Trophoblast cell (in vitro differentiated cells and primary cell): ENCODE measurements at regions not wholly inside any gene's neighbourhood (a gene's known extent, or its start where the extent isn't known, plus 50 kb on each side); places are given as distances from the start of the nearest gene placed in this dataset.

Experiments
- DNase-seq, 2 donors: peaks; one replicate each; pipeline ENCODE4 v3.0.0-alpha.2; 2016
- H2AFZ ChIP-seq: 2 replicates; pipeline ENCODE4 v1.6.1; 2013; ENCODE audit warnings: low read length, moderate library complexity, mild to moderate bottlenecking; ENCODE audit not compliant: insufficient read depth, poor library complexity
- H2AK5ac ChIP-seq: 2 replicates; pipeline ENCODE4 v1.6.1; 2013; ENCODE audit warnings: mild to moderate bottlenecking, low read length
- H2BK120ac ChIP-seq: 2 replicates; pipeline ENCODE4 v1.6.1; 2013; ENCODE audit warnings: low read length, mild to moderate bottlenecking, moderate library complexity; ENCODE audit not compliant: insufficient read depth, poor library complexity
- H2BK12ac ChIP-seq: 2 replicates; pipeline ENCODE4 v1.6.1; 2013; ENCODE audit warnings: mild to moderate bottlenecking, low read length, moderate library complexity
- H2BK5ac ChIP-seq: 2 replicates; pipeline ENCODE4 v1.6.1; 2013; ENCODE audit warnings: low read length, low read depth, moderate library complexity, mild to moderate bottlenecking; ENCODE audit not compliant: poor library complexity
- H3K14ac ChIP-seq: 2 replicates; pipeline ENCODE4 v1.6.1; 2013; ENCODE audit warnings: mild to moderate bottlenecking, low read length
- H3K18ac ChIP-seq: 2 replicates; pipeline ENCODE4 v1.6.1; 2013; ENCODE audit warnings: mild to moderate bottlenecking, low read length
- H3K23ac ChIP-seq: 2 replicates; pipeline ENCODE4 v1.6.1; 2013; ENCODE audit warnings: low read length
- H3K27ac ChIP-seq: 2 replicates; pipeline ENCODE4 v1.5.1; 2013; ENCODE audit warnings: low read depth, mild to moderate bottlenecking, inconsistent platforms, low read length, moderate library complexity
- H3K27me3 ChIP-seq: 2 replicates; pipeline ENCODE4 v1.6.1; 2013; ENCODE audit warnings: inconsistent platforms, mild to moderate bottlenecking, low read length, moderate library complexity; ENCODE audit not compliant: insufficient read depth
- H3K36me3 ChIP-seq, 2 experiments: 1 replicate in 1 of 2; 2 replicates in 1 of 2; pipeline ENCODE4 v1.6.1; 2013; ENCODE audit warnings: low read length in 2 of 2, mild to moderate bottlenecking in 2 of 2, moderate library complexity in 1 of 2; ENCODE audit not compliant: insufficient read depth in 2 of 2, control insufficient read depth in 1 of 2
- H3K4ac ChIP-seq: 2 replicates; pipeline ENCODE4 v1.6.1; 2013; ENCODE audit warnings: low read depth, mild to moderate bottlenecking, low read length, moderate library complexity
- H3K4me1 ChIP-seq, 2 experiments: 1 replicate in 1 of 2; 2 replicates in 1 of 2; pipeline ENCODE4 v1.6.1; 2013; ENCODE audit warnings: low read length in 2 of 2, mild to moderate bottlenecking in 2 of 2, moderate library complexity in 1 of 2; ENCODE audit not compliant: insufficient read depth in 2 of 2, control insufficient read depth in 1 of 2
- H3K4me2 ChIP-seq: 2 replicates; pipeline ENCODE4 v1.6.1; 2013; ENCODE audit warnings: inconsistent platforms, mild to moderate bottlenecking, low read length, moderate library complexity
- H3K4me3 ChIP-seq: 2 replicates; pipeline ENCODE4 v1.5.1; 2013; ENCODE audit warnings: mild to moderate bottlenecking, low read depth, low read length, inconsistent platforms
- H3K79me1 ChIP-seq: one replicate; pipeline ENCODE4 v1.6.1; 2013; ENCODE audit warnings: low read length
- H3K79me2 ChIP-seq: 2 replicates; pipeline ENCODE4 v1.6.1; 2013; ENCODE audit warnings: low read length, mild to moderate bottlenecking; ENCODE audit not compliant: control insufficient read depth, insufficient read depth, poor library complexity
- H3K9ac ChIP-seq: 2 replicates; pipeline ENCODE4 v1.6.1; 2013; ENCODE audit warnings: mild to moderate bottlenecking, low read length
- H3K9me3 ChIP-seq: 2 replicates; pipeline ENCODE4 v1.6.1; 2013; ENCODE audit warnings: low read depth, mild to moderate bottlenecking, control low read depth, inconsistent platforms, low read length; ENCODE audit not compliant: insufficient read depth
- H4K12ac ChIP-seq: 2 replicates; pipeline ENCODE4 v1.6.1; 2013; ENCODE audit warnings: low read depth, mild to moderate bottlenecking, low read length, moderate library complexity
- H4K8ac ChIP-seq: 2 replicates; pipeline ENCODE4 v1.6.1; 2013; ENCODE audit warnings: low read depth, mild to moderate bottlenecking, low read length, moderate library complexity
- H4K91ac ChIP-seq: one replicate; pipeline ENCODE4 v1.6.1; 2013; ENCODE audit warnings: low read depth, mild to moderate bottlenecking, low read length, moderate library complexity
- WGBS: extraction: QIAGEN DNeasy Blood & Tissue Kit; methylation state at CpG from one replicate; pipeline ENCODE4 v1.1.7; 2013; ENCODE audit warnings: missing lambda C conversion rate; ENCODE audit not compliant: insufficient read length, insufficient coverage; ENCODE audit errors: extremely low coverage; 5-methylcytosine and 5-hydroxymethylcytosine counted together

DNA sequence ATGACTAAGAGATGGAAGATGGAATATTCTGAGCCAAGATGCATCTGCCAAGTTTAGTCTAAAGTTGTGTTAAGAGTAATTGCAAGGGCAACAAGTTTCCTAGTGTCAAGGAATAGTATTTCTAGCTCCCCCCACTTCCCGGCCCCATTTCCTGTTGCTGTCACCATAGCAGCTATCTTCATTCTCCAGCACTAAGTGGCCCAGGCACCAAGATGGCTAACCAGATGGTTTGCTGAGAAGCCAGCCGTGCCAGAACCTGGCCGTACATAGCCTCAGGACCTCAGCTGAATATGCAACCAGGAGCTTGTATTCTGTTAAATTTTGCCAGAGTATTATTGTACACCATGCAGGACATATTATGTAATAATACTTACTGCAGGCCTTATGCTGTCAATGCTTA lies 108.8 kb upstream of the UMPS start:
- no peak overlapping the region for H3K27ac ChIP-seq
- no peak overlapping the region for H4K8ac ChIP-seq
- H2BK120ac ChIP-seq, result no peak overlapping the region
- peaks cover 9% of the 10 kb centered on the region in 2 experiments for H3K4me1 ChIP-seq
- no peak overlapping the region for H3K14ac ChIP-seq
- no peak overlapping the region for H3K4me2 ChIP-seq
- no peak overlapping the region for H2BK12ac ChIP-seq
- H3K23ac ChIP-seq, result no peak overlapping the region
- H2AK5ac ChIP-seq, result no peak overlapping the region
- no peaks in the 10 kb centered on the region for H3K9me3 ChIP-seq
- WGBS, result no CpG with 5 or more reads among the region's 3 CpGs
- H3K4me3 ChIP-seq, result no peak overlapping the region
- H2AFZ ChIP-seq, result no peak overlapping the region
- no peak overlapping the region for H4K12ac ChIP-seq
- no peak overlapping the region for H3K9ac ChIP-seq
- H3K79me1 ChIP-seq, result peaks cover 4% of the 10 kb centered on the region
- H3K4ac ChIP-seq, result no peak overlapping the region
- peaks cover 1% of the 10 kb centered on the region for H3K79me2 ChIP-seq
- no peak for DNase-seq
- H3K27me3 ChIP-seq, result no peaks in the 10 kb centered on the region
- no peak overlapping the region for H3K18ac ChIP-seq
- no peak overlapping the region for H2BK5ac ChIP-seq
- no peaks in the 10 kb centered on the region for H3K36me3 ChIP-seq
- no peak overlapping the region for H4K91ac ChIP-seq

DNA sequence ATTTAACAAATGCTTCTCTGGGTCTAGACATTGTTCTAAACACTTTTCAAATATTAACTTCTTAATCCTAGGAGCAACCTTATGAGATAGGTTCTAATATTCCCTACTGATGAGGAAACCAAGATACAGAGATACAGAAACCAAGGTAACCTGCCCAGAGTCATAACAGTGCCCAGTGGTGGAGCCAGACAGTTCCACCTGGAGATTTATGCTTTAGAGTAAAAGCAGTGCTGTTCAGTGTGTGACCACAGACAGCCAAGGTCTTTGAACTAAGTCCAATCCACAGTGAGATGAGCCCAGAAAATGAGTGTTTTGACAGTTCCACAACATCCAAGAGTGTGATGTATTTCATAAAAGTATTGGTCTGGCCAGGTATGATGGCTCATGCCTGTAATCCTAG lies 105.2 kb upstream of the UMPS start:
- H2BK5ac ChIP-seq, result no peak overlapping the region
- H3K79me1 ChIP-seq, result peaks cover 5% of the 10 kb centered on the region
- H3K4me3 ChIP-seq, result no peak overlapping the region
- no peak overlapping the region for H2AK5ac ChIP-seq
- no peak overlapping the region for H3K14ac ChIP-seq
- H2BK12ac ChIP-seq, result no peak overlapping the region
- no peak overlapping the region for H3K9ac ChIP-seq
- H3K4me2 ChIP-seq, result no peak overlapping the region
- no peaks in the 10 kb centered on the region for H3K36me3 ChIP-seq
- H3K23ac ChIP-seq, result no peak overlapping the region
- no peak overlapping the region for H4K91ac ChIP-seq
- no peaks in the 10 kb centered on the region for H3K9me3 ChIP-seq
- no peak overlapping the region for H2BK120ac ChIP-seq
- no peak overlapping the region for H4K8ac ChIP-seq
- H4K12ac ChIP-seq, result no peak overlapping the region
- H3K4ac ChIP-seq, result no peak overlapping the region
- peaks cover 9 to 13% of the 10 kb centered on the region in 2 experiments for H3K4me1 ChIP-seq
- DNase-seq, result no peak
- H3K79me2 ChIP-seq, result peaks cover 1% of the 10 kb centered on the region
- no peak overlapping the region for H3K27ac ChIP-seq
- H3K18ac ChIP-seq, result no peak overlapping the region
- no peaks in the 10 kb centered on the region for H3K27me3 ChIP-seq
- no peak overlapping the region for H2AFZ ChIP-seq

DNA sequence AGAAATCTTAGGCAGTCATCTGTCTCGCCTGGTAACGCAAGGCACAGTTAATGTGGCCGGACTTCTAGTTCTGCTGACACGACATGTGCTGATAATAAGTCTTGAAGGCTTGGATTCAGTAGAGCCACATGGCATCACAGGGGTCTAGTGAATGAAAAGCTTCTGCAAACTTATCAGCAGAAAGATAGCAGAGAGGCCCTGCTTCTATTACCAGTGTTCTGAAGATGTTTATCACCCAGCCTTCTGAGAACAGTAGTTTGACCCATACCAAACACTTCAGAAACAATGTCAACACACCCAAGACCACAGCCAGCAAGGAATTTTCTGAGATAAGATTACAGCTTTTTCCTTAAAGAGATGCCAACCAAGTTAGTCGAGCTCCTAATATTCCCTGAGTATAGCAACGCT lies 102.7 kb upstream of the UMPS start:
- no peak overlapping the region for H2AFZ ChIP-seq
- H3K23ac ChIP-seq, result no peak overlapping the region
- no peak overlapping the region for H4K91ac ChIP-seq
- peaks cover 14% of the 10 kb centered on the region for H3K79me1 ChIP-seq
- H3K27ac ChIP-seq, result no peak overlapping the region
- no peak overlapping the region for H3K4me2 ChIP-seq
- H3K4me3 ChIP-seq, result no peak overlapping the region
- peaks cover 2% of the 10 kb centered on the region for H3K79me2 ChIP-seq
- H2BK12ac ChIP-seq, result no peak overlapping the region
- no CpG with 5 or more reads among the region's 6 CpGs for WGBS
- H2BK120ac ChIP-seq, result no peak overlapping the region
- H3K4ac ChIP-seq, result no peak overlapping the region
- H3K18ac ChIP-seq, result no peak overlapping the region
- H3K14ac ChIP-seq, result no peak overlapping the region
- DNase-seq, result peak; percentile 77 to 93
- no peak overlapping the region for H4K12ac ChIP-seq
- no peak overlapping the region for H2AK5ac ChIP-seq
- no peak overlapping the region for H2BK5ac ChIP-seq
- peaks cover 10 to 18% of the 10 kb centered on the region in 2 experiments for H3K4me1 ChIP-seq
- H4K8ac ChIP-seq, result no peak overlapping the region
- no peaks in the 10 kb centered on the region for H3K9me3 ChIP-seq
- no peak overlapping the region for H3K9ac ChIP-seq
- peaks cover 0 to 2% of the 10 kb centered on the region in 2 experiments for H3K36me3 ChIP-seq
- no peaks in the 10 kb centered on the region for H3K27me3 ChIP-seq

DNA sequence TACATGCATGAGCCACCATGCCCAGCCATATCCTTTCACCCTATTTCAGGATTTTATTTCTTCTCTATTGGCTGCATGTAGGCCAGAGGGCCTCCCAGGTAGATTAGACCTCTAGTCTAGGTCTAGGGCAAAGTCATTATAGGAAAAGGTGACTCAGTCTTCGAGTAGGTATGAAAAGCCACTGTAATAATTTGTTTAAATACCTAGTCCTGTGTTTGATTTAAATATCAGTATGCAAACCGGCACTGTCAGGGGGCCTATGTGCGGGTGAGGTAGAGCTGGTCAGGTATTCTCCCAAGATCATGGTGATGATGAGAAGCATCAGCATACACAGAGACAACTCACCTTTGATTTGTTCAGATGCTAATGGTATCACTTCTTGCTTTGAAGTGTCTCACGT lies 101.4 kb upstream of the UMPS start:
- H4K12ac ChIP-seq, result no peak overlapping the region
- H3K9ac ChIP-seq, result no peak overlapping the region
- peak overlapping the region; percentile 13 for H2BK12ac ChIP-seq
- DNase-seq, result no peak
- H3K9me3 ChIP-seq, result no peaks in the 10 kb centered on the region
- no peaks in the 10 kb centered on the region for H3K27me3 ChIP-seq
- H4K8ac ChIP-seq, result no peak overlapping the region
- H2AFZ ChIP-seq, result no peak overlapping the region
- H3K4me2 ChIP-seq, result no peak overlapping the region
- no peak overlapping the region for H2BK5ac ChIP-seq
- no peak overlapping the region for H2AK5ac ChIP-seq
- H2BK120ac ChIP-seq, result peak overlapping the region; percentile 24
- H3K4me1 ChIP-seq, result peaks cover 10 to 21% of the 10 kb centered on the region in 2 experiments
- no peak overlapping the region for H3K23ac ChIP-seq
- peaks cover 2% of the 10 kb centered on the region for H3K79me2 ChIP-seq
- peaks cover 19% of the 10 kb centered on the region for H3K79me1 ChIP-seq
- no peak overlapping the region for H3K4me3 ChIP-seq
- no CpG with 5 or more reads among the region's 4 CpGs for WGBS
- no peak overlapping the region for H3K14ac ChIP-seq
- no peak overlapping the region for H4K91ac ChIP-seq
- peaks cover 0 to 2% of the 10 kb centered on the region in 2 experiments for H3K36me3 ChIP-seq
- H3K27ac ChIP-seq, result no peak overlapping the region
- H3K4ac ChIP-seq, result no peak overlapping the region
- no peak overlapping the region for H3K18ac ChIP-seq
